Lung (tissue), 11 donors: ENCODE measurements at regions not wholly inside any gene's neighbourhood (a gene's known extent, or its start where the extent isn't known, plus 50 kb on each side); places are given as distances from the start of the nearest gene placed in this dataset.
"Not testable (repeated sequence)": the region's sequence is repeated elsewhere in the genome, so short reads cannot be mapped to it uniquely, and the experiment has no call there.

Source experiments
- ATAC-seq: fragments of 200-7000 bp; cut with Tn5 transposase; one replicate; pipeline ENCODE4 v1.9.1; 2020; ENCODE audit warnings: moderate number of reproducible peaks; ENCODE audit not compliant: insufficient read depth, low FRiP score
- DNase-seq, 3 donors: peaks; one replicate each; pipeline ENCODE4 v3.0.0-alpha.2; 2013 to 2017
- H3K27ac ChIP-seq, 2 donors: one replicate each; pipeline ENCODE4 v1.5.1; 2013; ENCODE audit warnings: mild to moderate bottlenecking in 2 of 2, moderate library complexity in 2 of 2, control low read depth in 1 of 2, inconsistent platforms in 1 of 2, low read depth in 1 of 2, low read length in 1 of 2
- H3K27me3 ChIP-seq, 3 donors: one replicate each; pipeline ENCODE4 v1.5.1; 2013; ENCODE audit warnings: low read length in 2 of 3; ENCODE audit not compliant: control insufficient read depth in 3 of 3, insufficient read depth in 3 of 3
- H3K36me3 ChIP-seq, 4 donors: one replicate each; pipeline ENCODE4 v1.5.1; 2013; ENCODE audit warnings: low read length in 4 of 4, mild to moderate bottlenecking in 1 of 4, moderate library complexity in 1 of 4; ENCODE audit not compliant: control insufficient read depth in 4 of 4, insufficient read depth in 4 of 4
- H3K4me1 ChIP-seq, 5 donors: one replicate each; pipeline ENCODE4 v1.5.1; 2013; ENCODE audit warnings: low read length in 5 of 5, mild to moderate bottlenecking in 2 of 5, moderate library complexity in 1 of 5; ENCODE audit not compliant: control insufficient read depth in 5 of 5, insufficient read depth in 5 of 5
- H3K4me3 ChIP-seq: one replicate; pipeline ENCODE4 v1.5.1; 2013; ENCODE audit warnings: mild to moderate bottlenecking, control low read depth, moderate library complexity
- H3K9ac ChIP-seq, 2 donors: one replicate each; pipeline ENCODE4 v1.5.1; 2013; ENCODE audit warnings: low read length in 2 of 2, control low read depth in 1 of 2; ENCODE audit not compliant: insufficient read depth in 1 of 2
- H3K9me3 ChIP-seq, 4 donors: one replicate each; pipeline ENCODE4 v1.5.1; 2013; ENCODE audit warnings: low read length in 3 of 4, mild to moderate bottlenecking in 1 of 4, moderate library complexity in 1 of 4; ENCODE audit not compliant: control insufficient read depth in 4 of 4, insufficient read depth in 3 of 4
- whole genome bisulfite sequencing, 2 donors: extraction: QIAGEN DNeasy Blood & Tissue Kit; methylation state at CpG; one replicate each; pipeline ENCODE4 v1.1.7; 2013; 5-methylcytosine and 5-hydroxymethylcytosine counted together
- TF ChIP-seq, protein P1 (sequence below): IDR thresholded peaks from 2 replicates; pipeline ENCODE4 v1.5.1; 2012; ENCODE audit warnings: mild to moderate bottlenecking; ENCODE audit errors: control extremely low read depth, extremely low read depth
- donor health status: control.
- donor health status: control.
- donor health status: Bipolar disorder and iron deficiency.
- donor health status: healthy.
- donor health status: DM: yes; HTN: yes; CAD: no.

- Histone ChIP-seq H3K9ac (no peak overlapping the region), H3K4me1 (no peaks in the 10 kb centered on the region), H3K4me3 (no peak overlapping the region), H3K27ac (no peak overlapping the region), H3K27me3 (peaks cover 0 to 3% (median 0%) of the 10 kb centered on the region in 3 donors), H3K36me3 (no peaks in the 10 kb centered on the region), H3K9me3 (no peaks in the 10 kb centered on the region)
- TF ChIP-seq, protein P1, sequence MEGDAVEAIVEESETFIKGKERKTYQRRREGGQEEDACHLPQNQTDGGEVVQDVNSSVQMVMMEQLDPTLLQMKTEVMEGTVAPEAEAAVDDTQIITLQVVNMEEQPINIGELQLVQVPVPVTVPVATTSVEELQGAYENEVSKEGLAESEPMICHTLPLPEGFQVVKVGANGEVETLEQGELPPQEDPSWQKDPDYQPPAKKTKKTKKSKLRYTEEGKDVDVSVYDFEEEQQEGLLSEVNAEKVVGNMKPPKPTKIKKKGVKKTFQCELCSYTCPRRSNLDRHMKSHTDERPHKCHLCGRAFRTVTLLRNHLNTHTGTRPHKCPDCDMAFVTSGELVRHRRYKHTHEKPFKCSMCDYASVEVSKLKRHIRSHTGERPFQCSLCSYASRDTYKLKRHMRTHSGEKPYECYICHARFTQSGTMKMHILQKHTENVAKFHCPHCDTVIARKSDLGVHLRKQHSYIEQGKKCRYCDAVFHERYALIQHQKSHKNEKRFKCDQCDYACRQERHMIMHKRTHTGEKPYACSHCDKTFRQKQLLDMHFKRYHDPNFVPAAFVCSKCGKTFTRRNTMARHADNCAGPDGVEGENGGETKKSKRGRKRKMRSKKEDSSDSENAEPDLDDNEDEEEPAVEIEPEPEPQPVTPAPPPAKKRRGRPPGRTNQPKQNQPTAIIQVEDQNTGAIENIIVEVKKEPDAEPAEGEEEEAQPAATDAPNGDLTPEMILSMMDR: no peak
- DNase-seq: peak in 2 of 3 donors; percentile 15 to 46
- 41 to 61% methylated on average over 3 of the region's 3 CpGs for WGBS, 2 donors
- ATAC-seq: no peak
Measured at GRCh38 chr2:212892193-212892592, 259.2 kb downstream of the IKZF2 start.

- ATAC-seq (no peak), DNase-seq (no peak)
- no peaks in the 10 kb centered on the region for H3K36me3 ChIP-seq
- no peak overlapping the region for H3K27ac ChIP-seq
- TF ChIP-seq, protein P1: no peak
- H3K4me1 ChIP-seq: no peaks in the 10 kb centered on the region
- H3K27me3 ChIP-seq: peaks cover 0 to 3% (median 0%) of the 10 kb centered on the region in 3 donors
- 77 to 80% methylated on average over 2 of the region's 2 CpGs for WGBS, 2 donors
- H3K9ac ChIP-seq: no peak overlapping the region
- H3K4me3 ChIP-seq: no peak overlapping the region
- no peaks in the 10 kb centered on the region for H3K9me3 ChIP-seq
Measured at GRCh38 chr2:212891580-212891979, 259.8 kb downstream of the IKZF2 start.

DNA sequence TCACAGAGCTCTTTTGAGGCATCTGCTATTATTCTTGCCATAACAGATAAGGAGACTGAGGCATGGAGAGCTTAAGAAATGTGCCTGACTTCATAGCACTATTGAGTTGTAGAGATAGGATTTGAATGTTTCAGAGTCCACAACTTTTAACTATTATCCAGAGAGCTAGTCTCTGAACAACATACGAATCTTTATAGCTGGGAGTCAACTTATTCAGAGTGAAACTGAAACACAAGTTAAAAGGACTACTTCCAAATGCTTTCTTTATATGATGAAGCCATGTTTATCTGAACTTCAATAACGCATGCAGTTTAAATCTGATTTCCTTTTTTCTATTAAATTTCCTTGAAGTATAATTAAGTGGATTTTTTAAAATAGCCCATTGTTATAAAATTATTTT, 268.8 kb downstream of the IKZF2 start:
- no peaks in the 10 kb centered on the region for H3K4me1 ChIP-seq
- H3K9me3 ChIP-seq: no peaks in the 10 kb centered on the region
- no peak overlapping the region for H3K27ac ChIP-seq
- TF ChIP-seq, protein P1: no peak
- no peak overlapping the region for H3K9ac ChIP-seq
- no peaks in the 10 kb centered on the region for H3K27me3 ChIP-seq
- no peak overlapping the region for H3K4me3 ChIP-seq
- no peak for ATAC-seq
- 80 to 87% methylated on average over 2 of the region's 2 CpGs for WGBS, 2 donors
- no peak for DNase-seq
- no peaks in the 10 kb centered on the region for H3K36me3 ChIP-seq

DNA sequence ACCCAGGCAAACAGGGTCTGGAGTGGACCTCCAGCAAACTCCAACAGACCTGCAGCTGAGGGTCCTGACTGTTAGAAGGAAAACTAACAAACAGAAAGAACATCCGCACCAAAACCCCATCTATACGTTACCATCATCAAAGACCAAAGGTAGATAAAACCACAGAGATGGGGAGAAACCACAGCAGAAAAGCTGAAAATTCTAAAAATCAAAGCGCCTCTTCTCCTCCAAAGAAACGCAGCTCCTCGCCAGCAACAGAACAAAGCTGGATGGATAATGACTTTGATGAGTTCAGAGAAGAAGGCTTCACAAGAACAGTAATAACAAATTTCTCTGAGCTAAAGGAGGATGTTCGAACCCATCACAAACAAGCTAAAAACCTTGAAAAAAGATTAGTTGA, 274.9 kb downstream of the IKZF2 start:
- WGBS, 2 donors: 86 to 93% methylated on average over 6 of the region's 6 CpGs
- not testable (repeated sequence) for H3K27me3 ChIP-seq, DNase-seq, H3K4me1 ChIP-seq, H3K36me3 ChIP-seq, H3K9me3 ChIP-seq, ATAC-seq, H3K27ac ChIP-seq, H3K9ac ChIP-seq, H3K4me3 ChIP-seq

GRCh38 chr2:212875950-212876349, 275.5 kb downstream of the IKZF2 start:
- not testable (repeated sequence) for DNase-seq, ATAC-seq, H3K9ac ChIP-seq, H3K4me1 ChIP-seq, H3K4me3 ChIP-seq, H3K9me3 ChIP-seq, H3K27me3 ChIP-seq, H3K27ac ChIP-seq, H3K36me3 ChIP-seq
- WGBS, 2 donors: 75 to 76% methylated on average over 5 of the region's 5 CpGs
